ENCODE measurements at regions not wholly inside any gene's neighbourhood (a gene's known extent, or its start where the extent isn't known, plus 50 kb on each side); places are given as distances from the start of the nearest gene placed in this dataset.

- no peak for DNase-seq
- H3K27ac ChIP-seq, result no peak overlapping the region
- peaks cover 0 to 15% (median 2%) of the 10 kb centered on the region in 8 donors for H3K9me3 ChIP-seq
- 67 to 87% (median 77%) methylated on average over 4 of the region's 4 CpGs for WGBS, 5 donors
- no peaks in the 10 kb centered on the region for H3K36me3 ChIP-seq
- H3K4me1 ChIP-seq, result no peaks in the 10 kb centered on the region
- intact Hi-C loops (cut with DNase I; ENCODE audit: low total_unique reads), result no loop called here
- TF ChIP-seq CTCF (IDR thresholded peaks at IDR 0.05 in 8 of 11, conservative IDR thresholded peaks at IDR 0.05 in 3 of 11) (no peak), POLR2AphosphoS5 (IDR thresholded peaks at IDR 0.05) (no peak), POLR2A (IDR thresholded peaks at IDR 0.05) (no peak)
- H3K27me3 ChIP-seq (replicated peaks in 1 of 7), result no peaks in the 10 kb centered on the region
- no peak overlapping the region for H3K4me3 ChIP-seq
These were observed 685.6 kb downstream of the AMY1C start for GRCh38 chr1:104435255-104435654.

GRCh38 chr1:104440011-104440410, 690.3 kb downstream of the AMY1C start:
- H3K9me3 ChIP-seq, result peaks cover 0 to 13% (median 0%) of the 10 kb centered on the region in 8 donors
- no peaks in the 10 kb centered on the region for H3K4me1 ChIP-seq
- no peak for TF ChIP-seq POLR2A (IDR thresholded peaks at IDR 0.05)
- no peak for TF ChIP-seq CTCF (IDR thresholded peaks at IDR 0.05 in 8 of 11, conservative IDR thresholded peaks at IDR 0.05 in 3 of 11)
- no peak for TF ChIP-seq POLR2AphosphoS5 (IDR thresholded peaks at IDR 0.05)
- no peaks in the 10 kb centered on the region for H3K27me3 ChIP-seq (replicated peaks in 1 of 7)
- 75 to 94% (median 85%) methylated on average over 1 of the region's 1 CpG for WGBS, 5 donors
- H3K27ac ChIP-seq, result no peak overlapping the region
- H3K36me3 ChIP-seq, result no peaks in the 10 kb centered on the region
- H3K4me3 ChIP-seq, result no peak overlapping the region
- intact Hi-C loops (cut with DNase I; ENCODE audit: low total_unique reads), result no loop called here
- no peak for DNase-seq

- TF ChIP-seq POLR2AphosphoS5 (IDR thresholded peaks at IDR 0.05), result no peak
- TF ChIP-seq POLR2A (IDR thresholded peaks at IDR 0.05), result no peak
- no peak for TF ChIP-seq CTCF (IDR thresholded peaks at IDR 0.05 in 8 of 11, conservative IDR thresholded peaks at IDR 0.05 in 3 of 11)
- no peak for DNase-seq
- Histone ChIP-seq H3K27me3 (replicated peaks in 1 of 7) (no peaks in the 10 kb centered on the region), H3K27ac (no peak overlapping the region), H3K4me1 (no peaks in the 10 kb centered on the region), H3K4me3 (no peak overlapping the region), H3K36me3 (no peaks in the 10 kb centered on the region), H3K9me3 (peaks cover 10 to 83% (median 53%) of the 10 kb centered on the region in 8 donors)
- 85 to 92% (median 88%) methylated on average over 1 of the region's 1 CpG for WGBS, 5 donors
- intact Hi-C loops (cut with DNase I; ENCODE audit: low total_unique reads), result no loop called here
These were observed 707.0 kb downstream of the AMY1C start for GRCh38 chr1:104456724-104457123.

DNA sequence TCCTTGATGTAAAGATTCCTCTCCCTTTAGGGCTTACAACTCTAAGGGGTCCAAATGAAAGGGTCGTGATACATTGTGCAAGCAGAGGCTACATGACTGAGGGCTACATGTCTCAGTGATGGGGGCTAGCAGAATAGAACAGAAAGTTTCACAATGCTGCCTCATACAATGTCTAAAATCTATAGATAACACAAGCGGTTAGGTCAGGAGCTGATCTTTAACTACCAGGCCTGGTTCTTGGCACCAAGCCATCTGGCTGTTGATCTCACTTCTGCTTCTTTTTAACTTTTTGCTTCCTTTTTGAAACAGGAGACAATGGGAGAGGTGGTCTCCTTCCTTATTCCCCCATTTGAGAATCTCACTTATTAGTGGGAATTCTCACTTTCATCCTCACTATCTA, 710.2 kb downstream of the AMY1C start:
- intact Hi-C loops (cut with DNase I; ENCODE audit: low total_unique reads), result no loop called here
- no peaks in the 10 kb centered on the region for H3K36me3 ChIP-seq
- H3K4me1 ChIP-seq, result no peaks in the 10 kb centered on the region
- 59 to 75% (median 66%) methylated on average over 2 of the region's 2 CpGs for WGBS, 5 donors
- TF ChIP-seq POLR2A (IDR thresholded peaks at IDR 0.05) (no peak), CTCF (IDR thresholded peaks at IDR 0.05 in 8 of 11, conservative IDR thresholded peaks at IDR 0.05 in 3 of 11) (no peak), POLR2AphosphoS5 (IDR thresholded peaks at IDR 0.05) (no peak)
- H3K4me3 ChIP-seq, result no peak overlapping the region
- H3K9me3 ChIP-seq, result peaks cover 10 to 87% (median 62%) of the 10 kb centered on the region in 8 donors
- no peak for DNase-seq
- H3K27me3 ChIP-seq (replicated peaks in 1 of 7), result no peaks in the 10 kb centered on the region
- no peak overlapping the region for H3K27ac ChIP-seq
